IPS DF 4.7 (cell line): ENCODE measurements at regions not wholly inside any gene's neighbourhood (a gene's known extent, or its start where the extent isn't known, plus 50 kb on each side); places are given as distances from the start of the nearest gene placed in this dataset.

Source experiments
- DNase-seq: peaks from one replicate; pipeline ENCODE4 v3.0.0-alpha.2; 2013; ENCODE audit warnings: low spot score; ENCODE audit errors: extremely low read depth

- no peak for DNase-seq
These were observed 64.7 kb downstream of the ARRDC4 start for GRCh38 chr15:98025237-98025636.

GRCh38 chr15:98034731-98035130 lies 74.2 kb downstream of the ARRDC4 start:
- no peak for DNase-seq

GRCh38 chr15:98035134-98035533 lies 74.6 kb downstream of the ARRDC4 start:
- no peak for DNase-seq

GRCh38 chr15:98035577-98036010 lies 75.1 kb downstream of the ARRDC4 start:
- DNase-seq, result no peak

GRCh38 chr15:98039596-98039995 lies 79.1 kb downstream of the ARRDC4 start:
- no peak for DNase-seq

GRCh38 chr15:98040146-98040545 lies 79.6 kb downstream of the ARRDC4 start:
- DNase-seq, result no peak

- no peak for DNase-seq
These were observed 82.9 kb downstream of the ARRDC4 start for GRCh38 chr15:98043160-98044014.

- DNase-seq, result no peak
These were observed 91.2 kb downstream of the ARRDC4 start for GRCh38 chr15:98051734-98052133.

- DNase-seq, result no peak
These were observed 97.0 kb downstream of the ARRDC4 start for GRCh38 chr15:98057453-98057852.

- no peak for DNase-seq
These were observed 102.4 kb downstream of the ARRDC4 start for GRCh38 chr15:98062869-98063268.

- DNase-seq, result no peak
These were observed 102.8 kb downstream of the ARRDC4 start for GRCh38 chr15:98063315-98063714.

GRCh38 chr15:98063871-98064270 lies 103.4 kb downstream of the ARRDC4 start:
- DNase-seq, result no peak

GRCh38 chr15:98067339-98067738 lies 106.8 kb downstream of the ARRDC4 start:
- DNase-seq, result no peak

GRCh38 chr15:98069256-98069655 lies 108.8 kb downstream of the ARRDC4 start:
- no peak for DNase-seq

- no peak for DNase-seq
These were observed 109.6 kb downstream of the ARRDC4 start for GRCh38 chr15:98070137-98070536.

GRCh38 chr15:98071786-98072185 lies 111.3 kb downstream of the ARRDC4 start:
- no peak for DNase-seq

- DNase-seq, result no peak
These were observed 114.9 kb downstream of the ARRDC4 start for GRCh38 chr15:98075441-98075840.

GRCh38 chr15:98076021-98076816 lies 115.7 kb downstream of the ARRDC4 start:
- no peak for DNase-seq

- no peak for DNase-seq
These were observed 116.7 kb downstream of the ARRDC4 start for GRCh38 chr15:98077186-98077585.

- no peak for DNase-seq
These were observed 120.3 kb downstream of the ARRDC4 start for GRCh38 chr15:98080791-98081190.

- no peak for DNase-seq
These were observed 122.9 kb downstream of the ARRDC4 start for GRCh38 chr15:98083203-98083910.
